GM12878 (cell line): ENCODE measurements at regions not wholly inside any gene's neighbourhood (a gene's known extent, or its start where the extent isn't known, plus 50 kb on each side); places are given as distances from the start of the nearest gene placed in this dataset.
"Not testable (repeated sequence)": the region's sequence is repeated elsewhere in the genome, so short reads cannot be mapped to it uniquely, and the experiment has no call there.

Experiments
- ATAC-seq: fragments of 200-7000 bp; cut with Tn5 transposase; 3 replicates; pipeline ENCODE4 v1.9.1; 2020; ENCODE audit warnings: mild to moderate bottlenecking, moderate library complexity
- BruUV-seq: library from RNA; stranded (reverse); fragments of 400-500 nt; replicated peaks from 2 replicates; lab custom pipeline; 2021; lab: Mats Ljungman, UMichigan
- CTCF ChIA-PET: fragments of 300-600 bp; sonication (Branson Sonifier 250); formaldehyde crosslinking; extraction: SDS; loops from one replicate; lab custom pipeline; 2021; ENCODE audit warnings: inconsistent platforms; lab: Yijun Ruan, JAX
- POLR2A ChIA-PET: fragments of 350-600 bp; formaldehyde crosslinking; extraction: SDS; loops from one replicate; lab custom pipeline; 2021; ENCODE audit warnings: inconsistent platforms; lab: Charles Lee
- RAD21 ChIA-PET: fragments of 300-600 bp; sonication (Branson Sonifier 250); formaldehyde crosslinking; loops from one replicate; lab custom pipeline; 2023; ENCODE audit warnings: antibody characterized with exemption; ENCODE audit not compliant: unreplicated experiment; lab: Charles Lee
- SMC1A ChIA-PET: fragments of 300-600 bp; sonication (Branson Sonifier 250); formaldehyde crosslinking; loops from one replicate; lab custom pipeline; 2023; ENCODE audit not compliant: unreplicated experiment, uncharacterized antibody; lab: Charles Lee
- DNase-seq: peaks from one replicate; pipeline ENCODE4 v3.0.0-alpha.2; 2011; ENCODE audit warnings: low read depth, low spot score
- FAIRE-seq: peaks from 3 replicates; lab custom pipeline; 2011; peaks lifted over from hg19 to GRCh38; lab: Jason Lieb, UNC
- H2AFZ ChIP-seq: 2 replicates; pipeline ENCODE4 v1.6.0; 2011; ENCODE audit warnings: low read depth, low read length, control low read depth; ENCODE audit not compliant: control insufficient read depth
- H3K27ac ChIP-seq: 2 replicates; pipeline ENCODE4 v1.5.1; 2011; ENCODE audit warnings: control low read depth; ENCODE audit not compliant: control insufficient read depth, insufficient read depth
- H3K27me3 ChIP-seq, 2 experiments: replicated peaks in 1 of 2; 2 replicates each; pipeline versions ENCODE4 v1.6.0 to v1.6.1; 2011; ENCODE audit warnings: low read length in 1 of 2; ENCODE audit not compliant: control insufficient read depth in 2 of 2, insufficient read depth in 2 of 2
- H3K36me3 ChIP-seq, 2 experiments: 2 replicates each; pipeline ENCODE4 v1.5.1; 2011; ENCODE audit warnings: low read length in 1 of 2; ENCODE audit not compliant: control insufficient read depth in 2 of 2, insufficient read depth in 2 of 2
- H3K4me1 ChIP-seq: 2 replicates; pipeline ENCODE4 v1.6.1; 2011; ENCODE audit warnings: mild to moderate bottlenecking, low read length, moderate library complexity, mixed read lengths; ENCODE audit not compliant: control insufficient read depth, insufficient read depth
- H3K4me2 ChIP-seq: 2 replicates; pipeline ENCODE4 v1.6.0; 2011; ENCODE audit warnings: control low read depth; ENCODE audit not compliant: control insufficient read depth, insufficient read depth
- H3K4me3 ChIP-seq: fragments of 200-600 bp; sonication (generic); 2 replicates; pipeline ENCODE4 v1.5.1; 2016
- H3K79me2 ChIP-seq: 2 replicates; pipeline ENCODE4 v1.6.0; 2011; ENCODE audit warnings: low read length; ENCODE audit not compliant: control insufficient read depth, insufficient read depth
- H3K9ac ChIP-seq: 2 replicates; pipeline ENCODE4 v1.8.0; 2011; ENCODE audit warnings: low read length, control low read depth, mixed read lengths; ENCODE audit not compliant: control insufficient read depth, insufficient read depth
- H3K9me3 ChIP-seq: replicated peaks from 3 replicates; pipeline ENCODE4 v1.5.1; 2011; ENCODE audit warnings: mild to moderate bottlenecking, low read length; ENCODE audit not compliant: control insufficient read depth, insufficient read depth
- H4K20me1 ChIP-seq: 2 replicates; pipeline ENCODE4 v1.6.0; 2011; ENCODE audit not compliant: control insufficient read depth, insufficient read depth
- WGBS: methylation state at CpG from one replicate; pipeline ENCODE4 v1.1.6; 2016; ENCODE audit warnings: low lambda C conversion rate; ENCODE audit not compliant: insufficient replicate concordance, insufficient coverage; ENCODE audit errors: missing lambda C conversion rate; 5-methylcytosine and 5-hydroxymethylcytosine counted together
- in situ Hi-C: fragments of 300-500 bp; cut with MboI; formaldehyde crosslinking; loops from 9 replicates; pipeline ENCODE4 v1.14.3; 2018; ENCODE audit warnings: mixed read lengths
- intact Hi-C: fragments of 100-400 bp; cut with micrococcal nuclease; formaldehyde crosslinking; loops from one replicate; pipeline ENCODE4 v1.14.2; 2022; ENCODE audit not compliant: unreplicated experiment

- SMC1A ChIA-PET, H3K4me3 ChIP-seq, in situ Hi-C loops, DNase-seq, CTCF ChIA-PET, intact Hi-C loops, H2AFZ ChIP-seq, FAIRE-seq, H3K9ac ChIP-seq, H3K4me2 ChIP-seq, H3K36me3 ChIP-seq, H3K27ac ChIP-seq, H3K79me2 ChIP-seq, POLR2A ChIA-PET, RAD21 ChIA-PET, ATAC-seq, H4K20me1 ChIP-seq, H3K9me3 ChIP-seq, BruUV-seq, H3K4me1 ChIP-seq, H3K27me3 ChIP-seq: not testable (repeated sequence)
- WGBS = no CpG with 5 or more reads among the region's 7 CpGs
Measured at GRCh38 chr14:106349678-106350457, 823.5 kb downstream of the TMEM121 start.

GRCh38 chr14:106355007-106355791 lies 828.8 kb downstream of the TMEM121 start:
- H2AFZ ChIP-seq, H3K4me2 ChIP-seq, H3K36me3 ChIP-seq, H3K9ac ChIP-seq, H3K4me3 ChIP-seq, BruUV-seq, H3K27ac ChIP-seq, H4K20me1 ChIP-seq, H3K4me1 ChIP-seq, H3K9me3 ChIP-seq, H3K79me2 ChIP-seq, in situ Hi-C loops, DNase-seq, FAIRE-seq, H3K27me3 ChIP-seq: not testable (repeated sequence)
- peak; percentile 68 for ATAC-seq
- 8% methylated on average over 6 of the region's 8 CpGs for WGBS
- ChIA-PET SMC1A (interaction anchor here (1.5 kb wide), 2 partner anchors 22 to 28 kb away, joined by 3 to 4 read pairs; no protein-coding TSS in a partner anchor), CTCF (interaction anchor here (0.6 to 3.1 kb wide), 7 partner anchors 28 to 62 kb away, joined by 3 to 17 read pairs (median 3); no protein-coding TSS in a partner anchor), POLR2A (interaction anchor here (1.1 to 1.2 kb wide), 2 partner anchors 28 kb away, joined by 3 read pairs; no protein-coding TSS in a partner anchor), RAD21 (interaction anchor here (0.6 to 1.8 kb wide), 3 partner anchors 28 to 676 kb away, joined by 3 read pairs; no protein-coding TSS in a partner anchor)
- intact Hi-C loops = loop anchor here (5.0 kb wide), 1 partner anchor 33 kb away; no protein-coding TSS in a partner anchor

DNA sequence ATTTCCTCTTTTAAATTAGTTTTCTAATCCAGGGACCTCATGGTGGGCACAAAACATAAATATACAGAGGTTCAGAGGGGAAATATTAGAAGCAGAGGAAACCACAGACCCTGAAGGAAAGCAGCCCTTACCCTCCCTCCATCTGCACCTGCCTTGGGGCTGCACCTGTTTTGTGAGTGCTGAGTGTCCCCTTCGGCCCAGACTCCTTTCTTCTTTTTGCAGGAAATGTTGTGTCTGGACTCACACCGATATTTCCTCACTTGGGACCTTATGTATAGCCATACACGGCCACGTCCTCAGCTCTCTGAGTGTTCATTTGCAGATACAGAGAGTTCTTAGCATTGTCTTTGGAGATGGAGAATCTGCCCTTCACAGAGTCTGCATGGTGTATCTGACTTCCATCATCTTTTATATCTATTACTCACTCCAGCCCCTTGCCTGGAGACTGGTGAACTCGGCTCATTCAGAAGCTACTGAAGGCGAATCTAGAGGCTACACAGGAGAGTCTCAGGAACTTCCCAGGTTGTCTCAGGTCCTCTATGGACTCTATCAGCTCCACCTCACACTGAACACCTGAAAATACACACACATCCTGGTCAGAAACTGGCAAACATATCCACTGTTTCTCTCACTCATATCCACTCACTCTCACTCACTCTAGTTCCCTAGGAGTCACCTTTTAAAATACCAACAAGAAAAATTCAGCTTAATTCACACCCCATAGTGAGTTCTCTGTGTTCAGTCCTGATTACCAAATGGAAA lies 829.7 kb downstream of the TMEM121 start:
- ChIA-PET SMC1A (interaction anchor here (0.8 to 1.0 kb wide), 5 partner anchors 29 to 47 kb away, joined by 3 to 7 read pairs (median 3); no protein-coding TSS in a partner anchor), POLR2A (interaction anchor here (1.1 kb wide), 1 partner anchor 29 kb away, joined by 3 read pairs; no protein-coding TSS in a partner anchor), RAD21 (interaction anchor here (1.0 to 1.8 kb wide), 4 partner anchors 23 to 79 kb away, joined by 3 to 10 read pairs (median 4); no protein-coding TSS in a partner anchor), CTCF (interaction anchor here (0.7 to 3.1 kb wide), 5 partner anchors 23 to 62 kb away, joined by 3 to 17 read pairs (median 6); no protein-coding TSS in a partner anchor)
- in situ Hi-C loops, H3K9me3 ChIP-seq, DNase-seq, H3K4me2 ChIP-seq, H3K27ac ChIP-seq, H3K79me2 ChIP-seq, BruUV-seq, H3K36me3 ChIP-seq, H3K9ac ChIP-seq, H3K27me3 ChIP-seq, H3K4me1 ChIP-seq, H2AFZ ChIP-seq, H4K20me1 ChIP-seq, H3K4me3 ChIP-seq: not testable (repeated sequence)
- ATAC-seq = peak; percentile 52
- FAIRE-seq = peak; percentile 62
- 0% methylated on average over 6 of the region's 6 CpGs for WGBS
- intact Hi-C loops = loop anchor here (5.0 kb wide), 1 partner anchor 34 kb away; no protein-coding TSS in a partner anchor
